Lung (tissue), 1 donor: ENCODE measurements at regions not wholly inside any gene's neighbourhood (a gene's known extent, or its start where the extent isn't known, plus 50 kb on each side); places are given as distances from the start of the nearest gene placed in this dataset. TPM values are rescaled to one million over a fixed set of nuclear protein-coding genes. Genes with fewer than 3 reads are reported as not detected.
A peak's percentile ranks its signal among the peaks of the same experiment; 100 is the strongest.

Experiments
- small RNA-seq: library from RNA; depleted of rRNA; stranded (forward); fragments of <200 nt; gene quantifications from one replicate; pipeline ENCODE3, GENCODE V24; 2014; ENCODE audit warnings: low replicate concordance

Small RNAs in the stretch of these regions (small RNA-seq; reads per million reads assigned to genes)
- 4,906 reads per million, percentile 100 among the genes with 10 or more reads in this experiment for gene RF00100
- not detected for gene RNU1-59P
